Ovary (tissue), 3 donors: ENCODE measurements at regions not wholly inside any gene's neighbourhood (a gene's known extent, or its start where the extent isn't known, plus 50 kb on each side); places are given as distances from the start of the nearest gene placed in this dataset.

Source experiments
- POLR2A ChIP-seq: fragments of 450-650 bp; IDR thresholded peaks from one replicate; pipeline ENCODE4 v1.6.1; 2017; ENCODE audit warnings: antibody characterized with exemption, mild to moderate bottlenecking, moderate library complexity
- TF ChIP-seq, protein P1 (sequence below), 3 donors: fragments of 450-650 bp in 2 of 3; fragments of 200-600 bp in 1 of 3; IDR thresholded peaks; one replicate each; pipeline versions ENCODE4 v1.5.1 to v1.8.0; 2016 to 2022; ENCODE audit warnings: antibody characterized with exemption in 3 of 3, mild to moderate bottlenecking in 1 of 3
- donor health status: DM: no; HTN: no; CAD: no.

DNA sequence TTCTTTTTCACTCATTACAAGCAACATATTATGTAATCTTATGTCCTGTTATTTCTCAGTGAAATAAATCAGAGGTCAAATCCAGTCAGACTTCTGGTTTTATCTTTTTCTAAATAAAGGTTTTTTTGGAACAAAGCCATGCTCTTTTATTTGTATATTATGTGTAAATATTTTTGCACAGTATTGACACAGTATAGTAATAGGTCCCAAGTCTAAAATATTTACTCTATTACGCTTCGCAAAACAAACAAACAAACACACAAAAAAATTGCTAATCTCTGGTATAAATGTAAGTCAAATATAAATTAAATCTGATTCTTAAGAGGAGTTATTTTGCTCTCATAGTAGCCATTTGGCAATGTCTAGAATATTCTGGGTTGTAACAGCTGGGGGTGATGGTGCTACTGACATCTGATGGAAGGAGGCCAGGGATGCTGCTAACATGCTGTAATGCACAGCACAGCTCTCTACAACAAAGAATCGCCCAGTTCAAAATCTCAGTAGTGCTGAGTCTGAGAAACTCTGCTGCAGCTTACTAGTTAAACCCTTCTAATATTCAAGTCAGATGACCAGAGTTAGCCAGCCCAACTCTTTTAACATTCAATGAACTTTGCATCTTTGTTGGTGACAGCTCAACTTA, 602.1 kb downstream of the RAB28 start:
- TF ChIP-seq, protein P1, sequence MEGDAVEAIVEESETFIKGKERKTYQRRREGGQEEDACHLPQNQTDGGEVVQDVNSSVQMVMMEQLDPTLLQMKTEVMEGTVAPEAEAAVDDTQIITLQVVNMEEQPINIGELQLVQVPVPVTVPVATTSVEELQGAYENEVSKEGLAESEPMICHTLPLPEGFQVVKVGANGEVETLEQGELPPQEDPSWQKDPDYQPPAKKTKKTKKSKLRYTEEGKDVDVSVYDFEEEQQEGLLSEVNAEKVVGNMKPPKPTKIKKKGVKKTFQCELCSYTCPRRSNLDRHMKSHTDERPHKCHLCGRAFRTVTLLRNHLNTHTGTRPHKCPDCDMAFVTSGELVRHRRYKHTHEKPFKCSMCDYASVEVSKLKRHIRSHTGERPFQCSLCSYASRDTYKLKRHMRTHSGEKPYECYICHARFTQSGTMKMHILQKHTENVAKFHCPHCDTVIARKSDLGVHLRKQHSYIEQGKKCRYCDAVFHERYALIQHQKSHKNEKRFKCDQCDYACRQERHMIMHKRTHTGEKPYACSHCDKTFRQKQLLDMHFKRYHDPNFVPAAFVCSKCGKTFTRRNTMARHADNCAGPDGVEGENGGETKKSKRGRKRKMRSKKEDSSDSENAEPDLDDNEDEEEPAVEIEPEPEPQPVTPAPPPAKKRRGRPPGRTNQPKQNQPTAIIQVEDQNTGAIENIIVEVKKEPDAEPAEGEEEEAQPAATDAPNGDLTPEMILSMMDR (IDR thresholded peaks at IDR 0.05) = no peak
- no peak for TF ChIP-seq POLR2A
